Gastroesophageal sphincter (tissue), 4 donors: ENCODE measurements at regions not wholly inside any gene's neighbourhood (a gene's known extent, or its start where the extent isn't known, plus 50 kb on each side); places are given as distances from the start of the nearest gene placed in this dataset.

Experiments used
- ATAC-seq: fragments of 150-250 bp; one replicate; pipeline ENCODE4 v1.9.1; 2016; ENCODE audit warnings: mild to moderate bottlenecking, moderate library complexity
- H3K27ac ChIP-seq, 4 donors: fragments of 200-600 bp; sonication (generic) in 3 of 4; 1 replicate in 3 of 4; 2 replicates in 1 of 4; pipeline ENCODE4 v1.5.1; 2016 to 2019
- H3K27me3 ChIP-seq: fragments of 200-600 bp; sonication (generic); one replicate; pipeline ENCODE4 v1.5.1; 2019
- H3K36me3 ChIP-seq, 2 donors: fragments of 200-600 bp; sonication (generic); one replicate each; pipeline ENCODE4 v1.5.1; 2019; ENCODE audit warnings: control low read depth in 1 of 2
- H3K4me1 ChIP-seq, 3 donors: fragments of 200-600 bp; sonication (generic); 1 replicate in 2 of 3; 2 replicates in 1 of 3; pipeline ENCODE4 v1.5.1; 2016 to 2019; ENCODE audit warnings: control low read depth in 2 of 3
- H3K4me3 ChIP-seq, 2 donors: fragments of 200-600 bp; sonication (generic); one replicate each; pipeline ENCODE4 v1.5.1; 2019; ENCODE audit warnings: mild to moderate bottlenecking in 1 of 2, moderate library complexity in 1 of 2
- H3K9me3 ChIP-seq, 3 donors: fragments of 200-600 bp; sonication (generic); one replicate each; pipeline ENCODE4 v1.5.1; 2017 to 2019; ENCODE audit warnings: control low read depth in 2 of 3
- EP300 ChIP-seq: sonication (generic); formaldehyde crosslinking; IDR thresholded peaks from one replicate; pipeline ENCODE4 v1.6.1; 2017; ENCODE audit warnings: antibody characterized with exemption, mild to moderate bottlenecking
- POLR2A ChIP-seq, 2 donors: fragments of 450-650 bp; IDR thresholded peaks; one replicate each; pipeline ENCODE4 v1.6.1; 2017; ENCODE audit warnings: antibody characterized with exemption in 2 of 2, mild to moderate bottlenecking in 2 of 2, moderate library complexity in 1 of 2
- POLR2AphosphoS5 ChIP-seq: sonication (generic); formaldehyde crosslinking; IDR thresholded peaks from one replicate; pipeline ENCODE4 v1.6.1; 2017; ENCODE audit warnings: antibody characterized with exemption
- WGBS, 2 donors: methylation state at CpG; one replicate each; pipeline ENCODE4 v1.1.5; 2018; ENCODE audit warnings: low coverage in 1 of 2; 5-methylcytosine and 5-hydroxymethylcytosine counted together
- TF ChIP-seq, protein P1 (sequence below), 4 experiments: fragments of 200-600 bp in 2 of 4; fragments of 450-650 bp in 2 of 4; sonication (generic) in 1 of 4; IDR thresholded peaks; one replicate each; pipeline ENCODE4 v1.5.1; 2017 to 2019; ENCODE audit warnings: antibody characterized with exemption in 4 of 4, mild to moderate bottlenecking in 2 of 4, moderate library complexity in 2 of 4

DNA sequence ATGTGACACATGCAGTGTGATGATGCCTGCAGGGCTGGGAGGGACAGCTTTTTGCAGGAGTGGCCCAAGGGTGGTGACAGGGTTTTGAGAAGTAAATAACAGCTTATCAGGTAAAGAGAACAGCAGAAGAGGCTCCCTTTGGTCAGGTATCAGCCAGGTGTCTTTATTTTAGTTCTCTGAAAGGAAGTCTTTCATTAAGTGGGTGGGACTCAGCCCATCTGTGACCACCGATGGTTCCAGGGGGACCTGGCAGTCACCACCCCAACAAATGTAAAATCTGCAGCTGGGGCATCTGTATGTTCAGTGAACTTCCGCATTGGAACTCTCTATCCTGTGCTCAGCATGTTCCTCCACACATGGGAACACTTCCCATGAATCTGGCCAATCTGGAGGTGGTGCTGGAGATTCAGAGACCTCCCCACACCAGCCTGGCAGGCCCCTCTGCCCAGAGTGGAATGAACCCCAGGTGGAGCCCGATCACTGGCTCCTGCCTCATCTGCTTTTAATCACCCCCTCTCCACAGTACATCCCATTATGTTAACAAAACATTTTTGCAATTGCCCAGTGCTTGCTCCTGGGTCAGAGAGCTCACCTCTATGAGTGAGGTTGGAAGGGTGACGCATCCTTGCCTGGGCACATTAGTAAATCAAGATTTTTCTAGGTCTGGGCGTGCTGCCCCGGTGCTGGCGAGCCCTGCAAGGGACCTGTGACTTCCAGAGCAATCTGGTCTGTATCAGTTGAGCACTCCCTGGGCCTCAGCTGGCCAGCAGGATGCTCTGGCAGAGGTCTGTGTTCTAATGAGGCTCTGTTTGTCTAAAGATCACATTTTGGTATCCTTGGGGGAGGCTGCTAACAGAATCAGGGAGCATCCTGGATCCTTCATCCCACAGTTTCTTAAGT lies 140.4 kb upstream of the GDF10 start:
- Histone ChIP-seq H3K4me1 (peaks cover 0 to 15% (median 0%) of the 10 kb centered on the region in 3 donors), H3K27ac (peak overlapping the region in 2 of 4 donors; percentile 57 to 65), H3K4me3 (no peak overlapping the region), H3K9me3 (peaks cover 0 to 13% (median 0%) of the 10 kb centered on the region in 3 donors), H3K36me3 (no peaks in the 10 kb centered on the region), H3K27me3 (no peaks in the 10 kb centered on the region)
- TF ChIP-seq POLR2A (IDR thresholded peaks at IDR 0.05) (no peak), POLR2AphosphoS5 (peak; percentile 51)
- 37 to 100% methylated on average over 1 to 4 of the region's 7 CpGs for WGBS, 2 donors
- ATAC-seq: peak; percentile 87

DNA sequence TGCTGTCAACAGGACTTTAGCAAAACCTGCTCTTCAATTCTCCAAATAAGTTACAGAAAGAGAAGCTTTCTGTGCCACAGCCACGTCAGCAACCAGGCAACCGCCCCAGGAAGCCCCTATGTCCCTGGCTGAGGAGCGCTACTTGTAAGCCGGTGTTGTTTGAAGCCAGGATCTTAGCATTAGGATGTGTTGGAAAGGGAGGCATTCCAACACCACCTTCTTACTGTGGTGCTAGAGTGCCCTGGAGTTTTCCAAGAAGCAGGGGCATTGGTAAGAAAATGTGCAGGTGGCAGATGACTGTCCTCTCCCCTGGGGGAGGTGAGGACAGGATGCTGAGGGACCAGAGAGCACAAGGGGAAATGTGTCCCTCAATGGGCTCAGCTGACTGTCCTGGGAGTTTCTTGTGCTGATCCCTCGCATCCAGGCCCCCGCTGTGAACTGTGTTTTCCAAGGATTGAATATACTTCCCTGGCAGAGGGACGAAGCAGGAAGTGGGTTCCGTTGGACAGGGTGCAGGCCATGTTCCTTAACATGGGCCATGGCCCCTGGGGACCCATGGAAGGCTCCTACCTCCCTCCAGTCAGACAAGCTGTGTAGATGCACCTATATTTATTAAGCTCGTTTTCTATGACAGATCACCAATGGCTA lies 139.6 kb upstream of the GDF10 start:
- Histone ChIP-seq H3K36me3 (no peaks in the 10 kb centered on the region), H3K27me3 (no peaks in the 10 kb centered on the region), H3K4me3 (no peak overlapping the region), H3K4me1 (peaks cover 0 to 23% (median 4%) of the 10 kb centered on the region in 3 donors), H3K9me3 (peaks cover 0 to 6% (median 0%) of the 10 kb centered on the region in 3 donors), H3K27ac (peak overlapping the region in 2 of 4 donors; percentile 57 to 65)
- ATAC-seq: no peak
- TF ChIP-seq POLR2AphosphoS5: no peak
- TF ChIP-seq, protein P1, sequence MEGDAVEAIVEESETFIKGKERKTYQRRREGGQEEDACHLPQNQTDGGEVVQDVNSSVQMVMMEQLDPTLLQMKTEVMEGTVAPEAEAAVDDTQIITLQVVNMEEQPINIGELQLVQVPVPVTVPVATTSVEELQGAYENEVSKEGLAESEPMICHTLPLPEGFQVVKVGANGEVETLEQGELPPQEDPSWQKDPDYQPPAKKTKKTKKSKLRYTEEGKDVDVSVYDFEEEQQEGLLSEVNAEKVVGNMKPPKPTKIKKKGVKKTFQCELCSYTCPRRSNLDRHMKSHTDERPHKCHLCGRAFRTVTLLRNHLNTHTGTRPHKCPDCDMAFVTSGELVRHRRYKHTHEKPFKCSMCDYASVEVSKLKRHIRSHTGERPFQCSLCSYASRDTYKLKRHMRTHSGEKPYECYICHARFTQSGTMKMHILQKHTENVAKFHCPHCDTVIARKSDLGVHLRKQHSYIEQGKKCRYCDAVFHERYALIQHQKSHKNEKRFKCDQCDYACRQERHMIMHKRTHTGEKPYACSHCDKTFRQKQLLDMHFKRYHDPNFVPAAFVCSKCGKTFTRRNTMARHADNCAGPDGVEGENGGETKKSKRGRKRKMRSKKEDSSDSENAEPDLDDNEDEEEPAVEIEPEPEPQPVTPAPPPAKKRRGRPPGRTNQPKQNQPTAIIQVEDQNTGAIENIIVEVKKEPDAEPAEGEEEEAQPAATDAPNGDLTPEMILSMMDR (IDR thresholded peaks at IDR 0.05): no peak
- WGBS, 2 donors: 60 to 100% methylated on average over 1 to 2 of the region's 9 CpGs

DNA sequence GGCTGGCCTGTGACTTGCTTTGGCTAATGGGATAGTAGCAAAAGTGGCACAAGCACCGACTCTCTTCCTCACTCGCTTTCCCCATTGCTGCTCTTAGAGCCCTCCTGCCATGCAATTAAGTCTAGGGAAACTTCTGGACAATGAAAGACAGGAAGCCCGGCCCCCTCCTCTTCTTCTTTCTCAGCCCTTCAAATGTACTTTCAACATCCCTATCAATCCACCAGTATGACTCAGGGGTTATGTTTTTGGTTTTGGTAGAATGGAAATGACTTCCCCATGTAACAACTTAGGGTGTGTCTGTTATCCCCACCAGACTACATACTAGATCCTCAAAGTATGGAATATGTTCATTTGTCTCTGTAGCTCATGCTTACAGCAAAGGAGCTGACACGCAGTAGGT lies 139.0 kb upstream of the GDF10 start:
- H3K4me1 ChIP-seq: peaks cover 0 to 28% (median 7%) of the 10 kb centered on the region in 3 donors
- ATAC-seq: no peak

DNA sequence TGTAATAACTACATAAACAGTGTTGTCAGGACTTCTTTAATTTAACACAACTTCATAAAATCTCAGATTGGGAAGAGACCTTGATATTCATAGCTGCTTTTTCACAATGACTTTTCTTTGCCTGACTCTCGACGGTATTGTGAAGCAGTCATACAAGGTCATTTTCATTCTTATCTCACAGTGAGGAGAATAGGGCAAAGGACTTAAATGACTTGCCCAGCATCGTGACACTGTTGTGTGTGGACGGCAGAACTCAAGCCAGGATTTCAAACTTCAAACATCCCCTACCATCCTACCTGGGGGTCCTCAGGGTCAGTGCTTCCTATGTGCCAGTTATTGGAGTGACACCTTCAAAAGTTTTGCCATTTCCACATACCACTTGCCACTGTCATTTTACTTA lies 138.5 kb upstream of the GDF10 start:
- no peak for TF ChIP-seq POLR2A (IDR thresholded peaks at IDR 0.05)
- TF ChIP-seq EP300: no peak
- TF ChIP-seq, protein P1 (IDR thresholded peaks at IDR 0.05): no peak
- TF ChIP-seq POLR2AphosphoS5: no peak
- 72 to 78% methylated on average over 4 of the region's 4 CpGs for WGBS, 2 donors
- no peak for ATAC-seq
- Histone ChIP-seq H3K27ac (no peak overlapping the region), H3K4me3 (no peak overlapping the region), H3K36me3 (no peaks in the 10 kb centered on the region), H3K27me3 (no peaks in the 10 kb centered on the region), H3K9me3 (no peaks in the 10 kb centered on the region), H3K4me1 (peaks cover 0 to 33% (median 9%) of the 10 kb centered on the region in 3 donors)

More for the DNA sequence above, 139.0 kb upstream of the GDF10 start:
- TF ChIP-seq EP300: no peak
- TF ChIP-seq POLR2AphosphoS5: no peak
- TF ChIP-seq, protein P1 (IDR thresholded peaks at IDR 0.05): no peak
- no peak for TF ChIP-seq POLR2A (IDR thresholded peaks at IDR 0.05)
- H3K9me3 ChIP-seq: no peaks in the 10 kb centered on the region
- H3K36me3 ChIP-seq: no peaks in the 10 kb centered on the region
- no peak overlapping the region for H3K4me3 ChIP-seq
- 76 to 100% methylated on average over 3 of the region's 4 CpGs for WGBS, 2 donors
- H3K27me3 ChIP-seq: no peaks in the 10 kb centered on the region
- peak overlapping the region in 2 of 4 donors; percentile 57 to 65 for H3K27ac ChIP-seq

DNA sequence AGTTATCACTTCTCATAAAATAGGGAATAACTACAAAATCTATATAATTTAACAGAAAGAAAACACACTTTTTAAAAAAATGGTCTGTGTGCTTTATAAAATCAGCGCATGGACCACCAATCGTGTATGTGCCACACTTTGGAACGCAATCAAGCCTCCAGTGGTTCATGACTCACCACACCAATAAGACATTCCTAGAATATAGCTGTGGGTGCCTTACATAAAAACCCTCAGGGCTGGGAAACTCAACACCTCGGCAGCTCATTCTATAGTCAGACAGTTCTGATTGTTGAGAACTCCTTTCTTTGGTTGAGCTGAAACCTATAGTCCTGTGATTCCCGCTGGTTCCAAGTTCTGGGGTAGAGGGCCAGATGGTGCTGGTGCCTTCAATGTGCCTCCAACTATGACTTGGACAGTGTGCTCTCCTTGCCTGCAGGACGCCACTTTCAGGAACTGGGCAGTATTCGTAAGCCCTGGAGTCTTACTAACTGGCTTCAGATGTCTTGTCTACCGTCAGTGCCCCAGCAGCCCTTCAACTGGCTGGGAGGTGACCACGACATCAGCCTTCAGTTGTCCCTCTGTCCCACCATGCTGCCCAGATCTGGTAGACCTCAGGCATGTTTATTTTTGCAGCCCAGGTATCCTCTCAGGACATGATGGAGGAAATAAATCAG lies 135.7 kb upstream of the GDF10 start:
- no peak for ATAC-seq
- WGBS, 2 donors: 84 to 87% methylated on average over 4 to 8 of the region's 9 CpGs
- Histone ChIP-seq H3K27ac (no peak overlapping the region), H3K4me1 (peaks cover 0 to 40% (median 11%) of the 10 kb centered on the region in 3 donors), H3K27me3 (no peaks in the 10 kb centered on the region), H3K4me3 (no peak overlapping the region), H3K9me3 (no peaks in the 10 kb centered on the region), H3K36me3 (no peaks in the 10 kb centered on the region)
- TF ChIP-seq POLR2AphosphoS5 (no peak), EP300 (no peak), POLR2A (IDR thresholded peaks at IDR 0.05) (no peak)
- TF ChIP-seq, protein P1 (IDR thresholded peaks at IDR 0.05): no peak
